ENCODE measurements at regions not wholly inside any gene's neighbourhood (a gene's known extent, or its start where the extent isn't known, plus 50 kb on each side); places are given as distances from the start of the nearest gene placed in this dataset.
"Not testable (repeated sequence)": the region's sequence is repeated elsewhere in the genome, so short reads cannot be mapped to it uniquely, and the experiment has no call there.

DNA sequence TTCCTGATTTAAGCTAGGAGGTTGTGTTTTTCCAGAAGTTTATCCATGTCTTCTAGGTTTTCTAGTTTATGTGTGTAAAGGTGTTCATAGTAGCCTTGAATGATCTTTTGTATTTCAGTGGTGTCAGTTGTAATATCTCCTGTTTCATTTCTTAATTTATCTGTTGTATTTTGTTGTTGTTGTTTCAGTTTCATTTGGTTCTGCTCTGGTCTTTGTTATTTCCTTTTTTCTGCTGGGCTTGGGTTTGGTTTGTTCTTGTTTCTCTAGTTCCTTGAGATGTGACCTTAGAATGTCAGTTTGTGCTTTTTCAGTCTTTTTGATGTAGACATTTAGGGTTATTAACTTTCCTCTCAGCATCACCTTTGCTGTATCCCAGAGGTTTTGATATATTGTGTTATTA, 62.8 kb downstream of the SCP2D1 start:
- not testable (repeated sequence) for DNase-seq

DNA sequence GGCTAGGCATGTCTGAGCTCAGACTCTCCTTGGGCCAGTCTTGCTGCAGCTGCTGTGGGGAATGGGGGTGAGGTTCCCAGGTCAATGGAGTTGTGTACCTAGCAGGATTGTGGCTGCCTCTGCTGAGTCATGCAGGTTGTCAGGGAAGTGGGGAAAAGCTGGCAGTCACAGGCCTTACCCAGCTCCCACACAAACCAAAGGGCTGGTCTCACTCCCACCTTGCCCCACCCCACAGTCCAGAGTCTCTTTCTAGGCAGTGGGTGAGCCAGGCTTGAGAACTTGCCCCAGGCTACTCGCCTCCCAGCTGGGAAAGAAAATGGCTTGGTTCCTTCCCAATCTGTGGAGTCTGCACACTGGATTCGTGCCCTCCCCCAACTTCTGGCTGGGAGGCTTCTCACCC, 65.7 kb downstream of the SCP2D1 start:
- no peak for DNase-seq

DNA sequence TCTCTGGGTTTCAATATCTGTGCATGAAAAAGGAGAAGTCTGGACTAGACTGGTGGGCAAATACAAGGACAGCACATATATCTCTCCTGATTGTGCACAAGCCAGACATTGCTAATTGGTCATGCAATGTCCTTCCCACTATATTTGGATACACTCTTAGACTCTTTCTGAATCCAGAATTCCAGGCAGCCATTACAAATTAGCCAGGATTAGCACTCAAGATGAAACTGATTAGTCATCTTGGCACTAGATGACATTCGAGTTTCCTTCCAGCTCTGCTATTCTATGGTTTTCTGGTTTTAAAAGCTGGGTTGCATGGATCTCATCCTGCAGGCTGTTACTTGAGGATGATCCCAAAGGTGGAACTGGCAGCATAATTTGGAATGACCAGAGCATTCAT, 73.2 kb downstream of the SCP2D1 start:
- no peak for DNase-seq

DNA sequence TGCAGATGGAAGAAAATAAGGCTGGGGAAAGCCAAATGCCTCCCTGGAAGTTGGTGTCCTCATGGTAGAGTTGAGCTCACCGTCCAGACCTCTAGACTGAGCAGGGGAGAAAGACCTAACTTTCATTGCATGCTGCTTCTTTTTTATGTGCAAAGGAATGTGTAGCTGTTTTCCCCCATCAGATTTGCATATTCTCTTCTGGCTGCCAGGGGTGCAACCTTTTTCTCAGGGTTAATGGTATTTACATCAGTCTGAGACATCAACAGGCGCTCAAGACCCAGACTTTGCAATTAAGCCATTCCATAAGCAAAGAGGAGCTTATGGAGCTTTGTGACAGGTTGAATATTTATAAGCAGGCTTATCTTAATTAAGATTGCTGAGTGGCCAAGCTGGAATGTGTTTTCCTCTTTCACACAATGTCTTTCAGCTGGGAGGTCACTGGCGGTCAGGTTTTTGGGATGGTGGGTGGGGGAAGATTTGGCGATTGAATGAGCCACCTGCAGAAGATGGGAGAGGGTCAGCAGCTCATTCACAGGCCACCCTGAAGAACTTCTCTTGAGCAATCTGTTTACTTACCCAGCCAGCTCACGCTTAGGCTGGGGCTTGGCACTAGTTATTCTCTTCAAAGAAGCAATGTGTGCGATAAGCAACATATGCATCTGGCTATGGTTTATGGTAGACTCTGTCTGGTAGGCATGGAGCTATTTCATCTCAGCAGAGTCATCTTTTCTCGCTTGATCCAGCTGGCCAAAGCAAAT, 88.6 kb downstream of the SCP2D1 start:
- no peak for DNase-seq

DNA sequence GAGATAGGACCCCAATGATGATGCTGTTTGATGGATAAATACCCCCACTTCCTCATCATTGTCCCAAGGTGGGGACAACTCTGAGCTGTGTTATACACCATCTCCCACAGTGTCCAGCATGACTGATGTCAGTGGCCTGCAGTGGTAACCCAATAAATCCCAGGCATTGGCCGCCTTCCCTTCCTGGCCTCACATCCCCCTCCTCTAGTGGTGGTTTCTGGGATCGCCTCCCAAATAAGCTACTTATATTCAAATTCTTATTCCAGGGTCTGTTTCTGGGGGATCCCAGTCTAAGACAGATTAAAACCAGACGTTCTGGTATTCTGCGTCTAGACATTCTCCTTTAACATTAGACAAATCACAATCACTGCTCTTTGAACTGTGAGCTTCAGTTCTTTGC, 90.6 kb downstream of the SCP2D1 start:
- no peak for DNase-seq

DNA sequence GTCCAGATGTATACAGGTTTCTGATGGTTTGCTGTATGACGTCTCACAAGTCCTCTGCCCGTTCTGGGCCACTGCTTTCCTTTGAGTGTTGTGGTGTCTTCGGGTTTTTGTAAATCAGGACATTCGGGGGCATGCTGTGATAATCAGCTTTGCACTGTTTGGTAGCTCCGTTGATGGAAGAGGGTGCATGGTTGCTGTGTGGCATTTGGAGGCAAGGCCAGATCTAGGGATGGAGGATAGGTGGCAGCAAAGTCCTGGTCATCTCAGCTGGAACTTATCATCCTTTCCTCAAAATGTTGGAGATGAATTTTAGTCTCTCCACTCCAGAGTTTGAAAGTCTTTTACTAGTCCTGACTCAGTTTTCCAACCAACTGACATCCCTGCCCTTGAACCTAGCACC, 91.0 kb downstream of the SCP2D1 start:
- no peak for DNase-seq

DNA sequence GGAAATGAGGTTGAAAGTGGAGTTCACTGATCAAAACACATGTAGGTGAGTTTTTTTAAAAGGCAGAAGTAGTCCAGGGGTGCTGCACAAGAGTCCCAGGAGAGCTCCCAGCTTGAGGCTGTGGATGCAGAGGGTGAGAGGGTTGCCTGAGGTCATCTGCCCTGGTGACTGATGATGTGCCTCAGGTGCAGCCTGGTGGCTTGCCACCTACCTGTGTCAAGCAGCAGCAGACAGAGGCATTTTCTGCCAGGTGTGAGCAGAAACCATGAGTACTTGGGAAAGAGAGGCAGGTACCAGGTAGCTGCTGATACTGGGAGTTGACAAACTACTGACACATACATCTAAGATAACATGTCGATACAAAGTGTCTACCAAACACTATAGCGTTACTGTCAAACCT, 92.5 kb downstream of the SCP2D1 start:
- DNase-seq: no peak

DNA sequence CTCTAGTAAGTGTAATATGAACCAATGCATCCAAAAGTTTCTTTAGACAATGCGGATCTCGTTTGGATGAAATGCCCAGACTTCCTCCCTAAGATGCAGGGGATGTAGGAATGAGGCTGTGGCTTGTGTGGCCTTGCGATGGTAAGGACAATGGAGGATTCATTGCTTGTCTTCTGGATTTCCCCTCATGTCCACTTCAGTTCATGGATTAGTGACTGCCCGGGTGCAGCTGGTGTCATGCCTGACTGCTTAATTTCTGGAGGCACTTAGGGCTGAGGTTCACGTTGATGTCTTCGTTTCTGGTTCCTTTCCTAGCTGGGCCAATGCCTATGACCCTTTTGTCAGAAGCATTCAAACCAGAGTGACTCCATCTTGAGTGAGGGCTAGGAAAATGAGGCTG, 93.8 kb downstream of the SCP2D1 start:
- no peak for DNase-seq

DNA sequence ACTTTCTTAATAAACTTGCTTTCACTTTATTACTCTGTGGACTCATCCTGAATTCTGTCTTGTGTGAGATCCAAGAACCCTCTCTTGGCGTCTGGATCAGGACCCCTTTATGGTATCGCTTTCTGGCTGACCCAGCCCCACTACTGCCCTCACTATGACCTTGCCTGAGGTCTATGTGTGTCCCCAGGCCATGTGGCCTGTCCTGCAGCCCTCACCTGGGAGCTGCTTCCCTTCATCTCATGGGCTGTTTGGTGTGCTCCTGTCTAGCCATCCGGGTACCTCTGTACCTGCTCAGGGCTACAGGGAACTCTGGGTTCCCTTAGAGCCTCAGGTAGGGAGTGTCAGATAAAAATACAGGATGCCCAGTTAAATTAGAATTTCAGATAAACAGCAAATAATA, 94.5 kb downstream of the SCP2D1 start:
- no peak for DNase-seq

DNA sequence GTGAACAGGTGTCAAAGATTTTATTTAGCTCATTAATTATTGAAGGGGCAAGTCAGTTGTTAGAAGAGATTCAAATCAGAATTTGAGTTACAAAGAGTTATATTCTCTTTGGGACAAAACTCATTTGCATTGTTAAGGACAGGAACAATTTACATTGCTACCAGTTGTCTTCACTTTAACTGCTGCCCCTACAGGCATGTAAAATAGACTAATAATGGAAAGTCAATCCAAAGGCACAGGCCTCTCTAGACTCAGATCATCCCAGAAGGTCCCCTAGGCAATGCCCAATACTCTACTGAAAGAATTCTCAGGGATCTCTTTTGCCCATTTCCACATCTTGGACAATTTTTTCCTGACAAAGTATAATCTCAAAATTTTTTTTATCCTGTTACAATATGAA, 95.7 kb downstream of the SCP2D1 start:
- no peak for DNase-seq

DNA sequence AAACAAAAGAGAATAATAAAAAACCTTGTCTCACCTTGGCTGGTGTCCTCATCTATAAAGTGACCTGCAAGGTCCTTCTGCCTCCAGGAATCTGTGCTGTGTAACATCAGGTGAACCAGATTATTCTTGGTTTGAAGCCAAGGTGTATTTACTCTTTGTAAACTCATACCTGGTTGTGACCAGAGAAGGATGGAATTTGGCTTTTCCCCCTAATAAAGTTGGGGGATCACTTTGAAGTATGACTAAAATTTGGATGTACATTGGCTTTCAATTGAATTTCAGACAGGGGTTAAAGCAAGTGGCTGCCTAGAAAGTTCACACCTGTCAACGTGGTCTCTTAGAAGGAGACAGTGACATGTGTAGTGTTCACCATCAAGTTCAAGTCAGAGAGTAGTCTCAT, 100.1 kb downstream of the SCP2D1 start:
- no peak for DNase-seq

DNA sequence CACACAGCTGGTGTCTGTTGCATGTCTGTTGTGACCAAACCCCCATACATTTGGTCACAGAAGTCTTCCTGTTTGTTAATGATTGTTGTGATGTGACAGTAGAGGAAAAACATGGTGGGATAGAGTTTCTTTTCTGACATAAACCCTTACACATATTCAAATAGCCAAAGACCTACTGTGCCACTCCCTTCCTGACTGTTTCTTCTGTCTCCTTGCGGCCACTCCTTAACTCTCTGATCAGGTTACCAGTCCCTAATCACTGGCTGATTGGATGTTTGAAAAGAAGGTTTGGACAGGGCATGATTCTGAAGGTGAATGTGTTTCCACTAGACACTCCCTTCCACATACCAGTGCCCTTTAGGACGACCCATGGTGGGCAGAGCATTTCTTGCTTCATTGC, 101.2 kb downstream of the SCP2D1 start:
- DNase-seq: no peak

DNA sequence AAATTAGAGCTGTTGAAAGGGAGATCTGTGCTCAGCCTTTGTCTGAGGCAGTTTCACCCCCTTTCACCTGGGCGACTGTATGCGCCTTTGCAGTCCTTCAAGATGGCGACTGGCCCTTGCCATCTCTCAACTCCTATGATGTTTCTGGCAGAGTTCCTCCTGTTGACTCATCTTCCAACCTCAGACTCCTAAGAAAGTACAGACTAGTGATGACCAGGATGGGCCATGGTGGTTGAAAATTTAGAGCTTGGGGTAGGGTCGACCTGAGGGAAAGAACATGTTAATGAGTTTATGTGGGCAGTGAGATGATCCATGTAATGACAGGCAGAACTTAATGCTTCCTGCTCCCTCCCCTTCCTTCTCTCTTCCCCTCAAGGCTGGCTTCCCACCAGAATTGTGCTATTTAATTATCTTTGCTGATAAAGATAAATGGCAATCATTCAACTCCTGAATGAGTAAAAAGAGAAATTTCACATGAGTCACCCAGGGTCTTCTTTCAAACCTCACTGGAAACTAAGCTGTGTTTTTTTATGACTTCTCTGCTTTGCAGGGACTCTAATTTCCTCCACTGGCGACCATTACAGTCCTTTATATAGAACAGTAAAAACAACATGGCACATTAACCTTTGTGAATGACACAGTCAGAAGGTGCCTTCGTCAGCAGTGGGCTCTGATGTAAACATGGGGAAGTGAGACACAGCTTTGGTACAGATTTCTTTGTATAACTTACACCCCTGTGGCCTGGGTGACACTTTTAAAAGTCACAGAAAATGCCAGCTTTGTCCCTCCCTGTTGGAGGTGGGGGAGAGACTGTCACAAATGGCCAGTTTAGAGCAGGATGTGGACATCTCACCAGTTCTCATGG, 103.5 kb downstream of the SCP2D1 start:
- no peak for DNase-seq

DNA sequence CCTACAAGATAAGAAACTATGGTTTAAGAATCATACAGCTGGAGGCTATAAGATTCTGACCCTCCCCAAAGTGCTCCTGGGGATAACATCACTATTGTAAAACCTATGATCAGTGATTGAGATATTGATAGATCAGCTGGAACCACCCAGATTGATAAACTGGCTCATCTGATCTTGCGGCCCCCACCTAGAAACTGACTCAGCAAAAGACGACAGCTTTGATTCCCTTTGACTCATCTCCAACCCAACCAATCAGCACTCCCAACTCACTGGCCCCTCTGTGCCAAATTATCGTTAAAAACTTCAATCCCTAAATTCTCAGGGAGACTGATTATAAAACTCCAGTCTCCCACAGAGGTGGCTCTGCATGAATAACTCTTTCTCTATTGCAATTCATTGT, 106.4 kb downstream of the SCP2D1 start:
- DNase-seq: no peak

DNA sequence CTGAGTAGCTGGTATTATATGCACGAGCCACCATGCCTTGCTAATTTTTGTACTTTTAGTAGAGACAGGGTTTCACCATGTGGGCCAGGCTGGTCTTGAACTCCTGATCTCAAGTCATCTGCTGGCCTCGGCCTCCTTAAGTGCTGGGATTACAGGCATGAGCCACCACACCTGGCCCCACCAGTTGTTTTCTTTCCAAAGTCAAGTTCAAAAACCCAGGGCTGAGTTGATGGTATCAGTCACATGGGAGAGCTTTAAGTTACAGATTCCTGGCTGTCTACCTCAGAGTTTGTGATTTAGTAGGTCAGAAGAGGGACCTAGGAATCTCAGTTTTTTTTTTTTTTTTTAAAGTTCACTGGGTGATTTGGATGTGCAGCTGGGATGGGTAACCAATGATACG, 107.7 kb downstream of the SCP2D1 start:
- DNase-seq: no peak

DNA sequence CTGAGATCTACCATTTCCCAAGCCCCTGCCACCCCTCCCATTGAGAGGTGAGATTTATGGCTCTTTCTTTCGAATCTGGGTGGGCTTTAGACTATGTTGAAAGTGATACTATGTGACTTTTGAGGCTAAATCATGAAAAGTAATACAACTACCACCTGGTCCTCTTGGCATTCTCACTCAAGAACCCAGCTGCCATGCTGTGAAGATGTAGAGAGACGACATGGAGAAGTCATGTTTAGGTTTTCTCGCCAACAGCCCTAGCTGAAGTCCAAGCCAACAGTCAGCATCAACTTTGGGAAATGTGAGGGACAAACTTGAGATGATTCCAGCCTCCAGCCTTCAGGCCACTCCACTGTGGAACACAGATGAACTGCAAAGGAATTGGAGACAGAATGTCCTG, 108.7 kb downstream of the SCP2D1 start:
- DNase-seq: no peak

DNA sequence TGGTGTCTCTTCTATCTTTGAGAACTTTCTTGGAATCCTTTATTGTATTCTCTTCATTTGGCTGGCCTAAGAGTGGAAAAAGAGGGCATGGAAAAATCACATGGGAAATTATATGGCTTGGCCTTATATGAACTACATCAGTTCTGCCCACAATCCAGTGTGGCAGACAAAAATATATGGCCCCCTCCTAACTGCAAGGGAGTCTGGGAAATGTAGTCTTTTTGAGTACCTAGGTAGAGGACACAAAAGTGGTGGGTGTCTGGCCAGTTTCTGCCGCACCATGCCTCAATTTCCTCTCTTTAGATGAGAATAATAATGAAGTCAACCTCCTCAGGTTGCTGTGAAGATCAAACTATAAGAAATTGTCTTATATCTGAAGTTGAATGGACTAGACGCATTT, 109.3 kb downstream of the SCP2D1 start:
- no peak for DNase-seq

DNA sequence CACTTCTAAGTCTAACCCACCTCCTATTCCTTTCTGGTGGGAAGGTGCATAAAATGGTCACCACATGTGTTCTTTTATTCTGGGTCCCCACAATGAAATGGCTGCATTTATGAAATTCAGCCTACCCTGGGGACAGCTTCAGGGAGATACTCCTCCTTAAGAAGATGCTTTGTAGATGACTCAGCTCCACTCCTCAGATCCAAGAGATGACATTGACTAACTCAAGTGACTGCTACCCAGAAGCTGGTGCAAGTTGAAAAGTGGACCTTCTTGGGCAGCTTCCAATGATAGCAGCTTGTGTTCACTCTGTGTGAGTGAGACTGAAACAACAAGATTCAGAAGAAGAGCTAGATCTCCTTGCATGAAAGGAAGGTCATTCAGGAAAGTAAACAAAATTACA, 113.4 kb downstream of the SCP2D1 start:
- no peak for DNase-seq

DNA sequence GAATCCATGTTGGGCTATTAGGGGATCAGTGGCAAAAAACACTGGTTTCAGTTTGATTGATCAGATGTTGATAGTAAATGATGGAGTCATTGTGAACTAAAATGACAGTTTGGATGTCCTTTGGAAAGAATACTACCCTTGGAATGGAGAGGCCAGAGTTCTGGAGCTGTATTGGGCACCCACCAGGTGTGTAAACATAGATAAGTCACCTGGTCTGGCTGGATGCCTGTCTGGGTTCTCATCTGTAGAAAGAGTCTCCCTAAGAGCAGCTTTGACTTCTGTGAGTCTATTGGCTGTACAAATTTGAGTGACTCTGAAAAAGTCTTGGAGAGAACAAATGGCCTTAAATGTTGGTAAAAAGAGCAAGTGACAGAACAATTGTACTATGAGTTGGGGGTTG, 115.0 kb downstream of the SCP2D1 start:
- DNase-seq: no peak

DNA sequence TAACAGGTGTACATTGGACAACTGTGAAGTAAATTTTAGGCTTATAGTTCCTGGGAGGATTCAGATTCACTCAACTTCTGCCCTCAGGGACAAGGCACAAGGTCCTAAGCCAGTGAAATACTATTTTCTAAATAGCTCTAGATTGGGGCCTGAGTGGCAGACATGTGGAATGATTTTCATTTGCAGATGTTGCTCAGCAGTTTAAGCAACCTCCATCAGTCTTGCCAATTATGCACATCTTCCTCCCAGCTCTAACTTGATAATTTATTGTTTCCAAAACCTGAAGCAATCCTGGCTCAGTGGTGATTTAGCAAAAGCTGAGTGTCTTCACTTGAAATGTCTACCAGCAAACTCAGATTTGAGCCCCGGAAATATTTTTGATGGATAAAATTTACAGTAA, 116.2 kb downstream of the SCP2D1 start:
- DNase-seq: no peak

DNA sequence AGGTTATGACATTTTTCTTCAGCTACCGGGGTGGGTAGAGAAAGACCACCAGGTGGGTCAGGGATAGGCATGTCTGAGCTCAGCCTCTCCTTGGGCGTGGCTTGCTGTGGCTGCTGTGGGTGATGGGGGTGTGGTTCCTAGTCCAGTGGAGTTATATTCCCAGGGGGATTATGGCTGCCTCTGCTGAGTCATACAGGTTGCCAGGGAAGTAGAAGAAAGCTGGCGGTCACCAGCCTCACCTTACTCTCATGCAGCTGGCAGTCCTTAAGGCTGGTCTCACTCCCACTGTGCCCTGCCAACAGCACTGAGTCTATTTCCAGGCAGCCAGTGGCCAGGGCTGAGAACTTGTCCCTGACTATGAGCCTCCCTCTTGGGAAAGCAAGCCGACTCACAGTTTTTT, 130.0 kb downstream of the SCP2D1 start:
- DNase-seq: no peak

DNA sequence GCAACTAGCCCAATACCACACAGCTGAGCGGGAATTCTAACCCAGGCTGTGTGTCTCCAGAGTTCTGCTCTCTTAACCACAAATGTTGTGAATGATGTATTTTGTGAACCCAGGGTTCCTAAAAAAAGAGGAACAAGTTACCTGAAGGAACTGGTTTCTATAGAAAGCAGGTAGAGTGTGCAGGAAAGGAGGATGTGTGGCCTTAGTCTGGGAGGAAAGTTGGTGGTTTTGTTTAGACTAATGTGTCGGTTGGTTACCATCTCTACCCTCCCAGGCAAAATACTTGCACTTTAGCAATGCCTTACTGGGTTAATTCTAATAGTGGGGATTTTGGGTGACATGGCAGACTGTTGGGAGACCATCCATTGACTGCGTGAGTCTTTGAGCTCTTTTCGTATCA, 143.3 kb downstream of the SCP2D1 start:
- no peak for DNase-seq

DNA sequence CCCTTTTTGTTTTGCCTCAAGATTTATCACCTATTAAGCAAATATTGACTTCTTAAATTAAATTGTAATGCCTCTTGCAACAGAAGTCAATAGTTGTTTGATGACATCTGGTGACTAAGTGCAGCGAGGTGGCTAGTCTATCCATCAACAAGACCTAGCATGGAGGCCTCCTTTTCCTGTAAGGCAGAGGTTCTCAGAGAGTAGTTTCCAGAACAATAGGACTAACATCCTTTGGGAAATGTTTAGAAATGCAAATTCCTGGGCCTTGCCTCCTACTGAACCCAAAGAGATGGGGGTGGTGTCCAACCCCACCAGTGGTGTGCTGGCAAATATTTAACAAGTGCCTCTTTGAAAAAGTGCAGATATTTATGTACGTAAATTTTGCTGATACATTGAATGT, 143.7 kb downstream of the SCP2D1 start:
- no peak for DNase-seq

DNA sequence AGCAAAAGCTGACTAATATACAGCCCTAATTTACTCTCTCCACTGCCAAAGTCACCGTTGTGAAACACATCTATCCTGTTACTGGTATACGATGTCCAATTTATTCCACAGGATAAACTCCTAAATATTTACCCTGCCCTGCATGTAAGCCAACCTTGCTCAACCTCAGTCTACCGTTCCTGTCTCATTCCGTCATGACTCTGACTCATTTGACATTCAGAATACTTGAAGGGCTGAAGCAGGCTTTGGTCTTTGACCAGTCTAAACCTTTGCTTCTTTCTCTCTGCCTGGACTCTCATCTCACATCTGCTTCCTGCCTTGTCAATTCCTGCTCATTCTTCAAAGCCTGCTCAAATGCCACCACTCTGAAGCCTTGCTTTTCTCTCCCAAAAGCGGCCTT, 157.5 kb downstream of the SCP2D1 start:
- no peak for DNase-seq

DNA sequence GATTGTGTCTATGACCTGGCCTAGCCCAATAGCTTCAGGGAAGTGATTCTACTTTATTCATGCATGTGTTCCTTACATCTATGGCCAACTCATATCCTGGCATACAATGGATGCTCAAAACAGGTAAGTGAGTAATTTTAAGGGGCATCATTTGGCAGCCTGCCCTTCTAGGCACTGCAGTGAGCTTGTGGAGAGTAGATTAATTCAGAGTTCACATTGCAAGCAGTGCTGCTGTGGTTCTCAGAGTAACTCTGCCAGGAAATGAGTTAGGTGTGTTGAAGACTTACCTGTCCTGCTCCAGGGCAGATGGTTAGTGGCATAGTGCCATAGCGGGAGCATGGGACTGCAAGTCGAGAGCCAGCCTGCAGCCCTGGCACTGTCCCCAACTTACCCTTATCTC, 158.0 kb downstream of the SCP2D1 start:
- no peak for DNase-seq

Data from activated CD4-positive, alpha-beta T cell treated with anti-CD3 and anti-CD28 coated beads, Interleukin-2, Interleukin-6, amounts not matched to agents 100 ng/mL and 50 ng/mL, durations not matched to agents 16 hours and 8 hours (primary cell).